CD14-positive monocyte (primary cell): ENCODE measurements at regions not wholly inside any gene's neighbourhood (a gene's known extent, or its start where the extent isn't known, plus 50 kb on each side); places are given as distances from the start of the nearest gene placed in this dataset.

ENCODE experiments used
- DNase-seq, 3 donors: peaks; one replicate each; pipeline ENCODE4 v3.0.0-alpha.2; 2011 to 2022
- H2AFZ ChIP-seq: 2 replicates; pipeline ENCODE4 v1.6.0; 2012; ENCODE audit warnings: mild to moderate bottlenecking, low read depth, low read length, inconsistent platforms; ENCODE audit not compliant: insufficient read depth, poor library complexity, severe bottlenecking
- H3K27ac ChIP-seq, 2 donors: 1 replicate in 1 of 2; 2 replicates in 1 of 2; pipeline ENCODE4 v1.5.1; 2012 to 2013; ENCODE audit warnings: low read length in 2 of 2, control low read depth in 1 of 2, inconsistent platforms in 1 of 2, low read depth in 1 of 2, mild to moderate bottlenecking in 1 of 2
- H3K27me3 ChIP-seq, 2 donors: one replicate each; pipeline versions ENCODE4 v1.6.0 to v1.6.1; 2011 to 2013; ENCODE audit warnings: low read length in 2 of 2; ENCODE audit not compliant: control insufficient read depth in 2 of 2, insufficient read depth in 2 of 2
- H3K36me3 ChIP-seq, 2 donors: replicated peaks in 1 of 2; 1 replicate in 1 of 2; 2 replicates in 1 of 2; pipeline versions ENCODE4 v1.5.1 to v1.6.1; 2012 to 2013; ENCODE audit warnings: low read length in 2 of 2, control low read depth in 1 of 2, inconsistent platforms in 1 of 2, mild to moderate bottlenecking in 1 of 2; ENCODE audit not compliant: insufficient read depth in 2 of 2, control insufficient read depth in 1 of 2
- H3K4me1 ChIP-seq, 2 donors: 1 replicate in 1 of 2; 2 replicates in 1 of 2; pipeline versions ENCODE4 v1.5.1 to v1.6.1; 2012 to 2013; ENCODE audit warnings: low read length in 2 of 2, control low read depth in 1 of 2, inconsistent platforms in 1 of 2, mild to moderate bottlenecking in 1 of 2, moderate library complexity in 1 of 2; ENCODE audit not compliant: insufficient read depth in 2 of 2, control insufficient read depth in 1 of 2
- H3K4me2 ChIP-seq: replicated peaks from 2 replicates; pipeline ENCODE3; 2012; ENCODE audit warnings: low read length, moderate library complexity, mild to moderate bottlenecking; ENCODE audit not compliant: poor library complexity, severe bottlenecking; ENCODE audit errors: extremely low read depth
- H3K4me3 ChIP-seq, 3 experiments: fragments of 200-600 bp in 1 of 3; sonication (generic) in 1 of 3; replicated peaks in 1 of 3; 1 replicate in 2 of 3; 2 replicates in 1 of 3; pipeline ENCODE4 v1.5.1; 2011 to 2013; ENCODE audit warnings: low read length in 3 of 3, mild to moderate bottlenecking in 3 of 3, control low read depth in 2 of 3, low read depth in 2 of 3, inconsistent platforms in 1 of 3, moderate library complexity in 1 of 3
- H3K79me2 ChIP-seq: 2 replicates; pipeline ENCODE4 v1.6.0; 2012; ENCODE audit warnings: mild to moderate bottlenecking, control low read depth, inconsistent platforms, low read length, moderate library complexity; ENCODE audit not compliant: insufficient read depth
- H3K9ac ChIP-seq: 2 replicates; pipeline ENCODE4 v1.6.0; 2017; ENCODE audit warnings: low read length, mild to moderate bottlenecking; ENCODE audit not compliant: insufficient read depth, poor library complexity, severe bottlenecking
- H3K9me3 ChIP-seq, 2 donors: replicated peaks in 1 of 2; 1 replicate in 1 of 2; 2 replicates in 1 of 2; pipeline versions ENCODE4 v1.5.1 to v1.6.1; 2012 to 2013; ENCODE audit warnings: low read length in 2 of 2, control low read depth in 1 of 2; ENCODE audit not compliant: control insufficient read depth in 1 of 2, insufficient read depth in 1 of 2
- H4K20me1 ChIP-seq: 2 replicates; pipeline ENCODE4 v1.6.0; 2012; ENCODE audit warnings: mild to moderate bottlenecking, low read length, control low read depth, moderate library complexity; ENCODE audit not compliant: insufficient read depth
- H3K27ac Mint-ChIP-seq, 7 donors: one replicate each; pipeline ENCODE4 v1.8.0; 2020; ENCODE audit warnings: mild to moderate bottlenecking in 7 of 7, mixed read lengths in 7 of 7, moderate library complexity in 6 of 7, inconsistent platforms in 2 of 7
- H3K27me3 Mint-ChIP-seq, 3 donors: one replicate each; pipeline ENCODE4 v1.8.0; 2021 to 2022; ENCODE audit warnings: low read depth in 3 of 3, mild to moderate bottlenecking in 3 of 3, mixed read lengths in 3 of 3, moderate library complexity in 3 of 3, inconsistent platforms in 1 of 3
- H3K36me3 Mint-ChIP-seq, 2 donors: one replicate each; pipeline ENCODE4 v1.8.0; 2020; ENCODE audit warnings: mixed read lengths in 2 of 2, inconsistent platforms in 1 of 2, mild to moderate bottlenecking in 1 of 2
- H3K4me1 Mint-ChIP-seq: one replicate; pipeline ENCODE4 v1.8.0; 2020; ENCODE audit warnings: mild to moderate bottlenecking, mixed read lengths
- H3K4me3 Mint-ChIP-seq, 2 donors: one replicate each; pipeline ENCODE4 v1.8.0; 2020; ENCODE audit warnings: mild to moderate bottlenecking in 2 of 2, mixed read lengths in 2 of 2, moderate library complexity in 1 of 2
- H3K9me3 Mint-ChIP-seq, 7 donors: one replicate each; pipeline ENCODE4 v1.8.0; 2020 to 2022; ENCODE audit warnings: mixed read lengths in 7 of 7, mild to moderate bottlenecking in 6 of 7, moderate library complexity in 6 of 7, inconsistent platforms in 2 of 7
- WGBS: methylation state at CpG from one replicate; pipeline ENCODE4 v1.1.5; 2013; ENCODE audit warnings: missing lambda C conversion rate; ENCODE audit not compliant: insufficient coverage; 5-methylcytosine and 5-hydroxymethylcytosine counted together
- intact Hi-C, 2 donors: fragments of 100-400 bp; cut with micrococcal nuclease; formaldehyde crosslinking; loops; one replicate each; pipeline versions ENCODE4 v1.15.0 to v1.15.1; 2023
- TF ChIP-seq, protein P1 (sequence below): fragments of 200-600 bp; IDR thresholded peaks from one replicate; pipeline ENCODE4 v1.8.0; 2022; ENCODE audit warnings: antibody characterized with exemption, mild to moderate bottlenecking

- no peak overlapping the region for H3K27ac Mint-ChIP-seq
- H3K36me3 Mint-ChIP-seq, result no peaks in the 10 kb centered on the region
- Histone ChIP-seq H3K4me2 (no peak overlapping the region), H3K79me2 (no peaks in the 10 kb centered on the region), H4K20me1 (no peaks in the 10 kb centered on the region), H3K9me3 (no peaks in the 10 kb centered on the region), H3K27me3 (no peaks in the 10 kb centered on the region), H3K4me3 (no peak overlapping the region), H3K9ac (no peak overlapping the region), H3K27ac (no peak overlapping the region), H3K36me3 (no peaks in the 10 kb centered on the region), H2AFZ (no peak overlapping the region), H3K4me1 (no peaks in the 10 kb centered on the region)
- no peak for DNase-seq
- intact Hi-C loops, result no loop called here
- no peaks in the 10 kb centered on the region for H3K4me1 Mint-ChIP-seq
- WGBS, result no CpG with 5 or more reads among the region's 1 CpG
- peaks cover 0 to 11% (median 3%) of the 10 kb centered on the region in 7 donors for H3K9me3 Mint-ChIP-seq
- TF ChIP-seq, protein P1, sequence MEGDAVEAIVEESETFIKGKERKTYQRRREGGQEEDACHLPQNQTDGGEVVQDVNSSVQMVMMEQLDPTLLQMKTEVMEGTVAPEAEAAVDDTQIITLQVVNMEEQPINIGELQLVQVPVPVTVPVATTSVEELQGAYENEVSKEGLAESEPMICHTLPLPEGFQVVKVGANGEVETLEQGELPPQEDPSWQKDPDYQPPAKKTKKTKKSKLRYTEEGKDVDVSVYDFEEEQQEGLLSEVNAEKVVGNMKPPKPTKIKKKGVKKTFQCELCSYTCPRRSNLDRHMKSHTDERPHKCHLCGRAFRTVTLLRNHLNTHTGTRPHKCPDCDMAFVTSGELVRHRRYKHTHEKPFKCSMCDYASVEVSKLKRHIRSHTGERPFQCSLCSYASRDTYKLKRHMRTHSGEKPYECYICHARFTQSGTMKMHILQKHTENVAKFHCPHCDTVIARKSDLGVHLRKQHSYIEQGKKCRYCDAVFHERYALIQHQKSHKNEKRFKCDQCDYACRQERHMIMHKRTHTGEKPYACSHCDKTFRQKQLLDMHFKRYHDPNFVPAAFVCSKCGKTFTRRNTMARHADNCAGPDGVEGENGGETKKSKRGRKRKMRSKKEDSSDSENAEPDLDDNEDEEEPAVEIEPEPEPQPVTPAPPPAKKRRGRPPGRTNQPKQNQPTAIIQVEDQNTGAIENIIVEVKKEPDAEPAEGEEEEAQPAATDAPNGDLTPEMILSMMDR, result no peak
- H3K4me3 Mint-ChIP-seq, result no peak overlapping the region
- H3K27me3 Mint-ChIP-seq, result peaks cover 1 to 4% (median 1%) of the 10 kb centered on the region in 3 donors
Measured at GRCh38 chr4:42225286-42225685, 72.8 kb upstream of the BEND4 start.

- Mint-ChIP-seq H3K27me3 (peaks cover 0 to 7% (median 0%) of the 10 kb centered on the region in 3 donors), H3K36me3 (no peaks in the 10 kb centered on the region), H3K4me3 (no peak overlapping the region), H3K4me1 (no peaks in the 10 kb centered on the region), H3K27ac (no peak overlapping the region), H3K9me3 (peaks cover 0 to 9% (median 4%) of the 10 kb centered on the region in 7 donors)
- Histone ChIP-seq H3K4me3 (no peak overlapping the region), H3K27ac (no peak overlapping the region), H3K4me1 (no peaks in the 10 kb centered on the region), H3K36me3 (no peaks in the 10 kb centered on the region), H3K27me3 (no peaks in the 10 kb centered on the region), H4K20me1 (no peaks in the 10 kb centered on the region), H3K4me2 (no peak overlapping the region), H3K9ac (no peak overlapping the region), H3K9me3 (no peaks in the 10 kb centered on the region), H3K79me2 (no peaks in the 10 kb centered on the region), H2AFZ (no peak overlapping the region)
- 75% methylated on average over 1 of the region's 4 CpGs for WGBS
- DNase-seq, result no peak
- TF ChIP-seq, protein P1, result no peak
- intact Hi-C loops, result no loop called here
Measured at GRCh38 chr4:42234817-42235216, 82.4 kb upstream of the BEND4 start.
